H1 (cell line): ENCODE measurements at regions not wholly inside any gene's neighbourhood (a gene's known extent, or its start where the extent isn't known, plus 50 kb on each side); places are given as distances from the start of the nearest gene placed in this dataset.

ENCODE experiments used
- BCL11A ChIP-seq, 2 experiments: IDR thresholded peaks; one replicate each; pipeline ENCODE4 v1.6.1; 2011; ENCODE audit warnings: low read depth in 2 of 2, low read length in 2 of 2, mild to moderate bottlenecking in 2 of 2
- EZH2 ChIP-seq: fragments of 200-600 bp; sonication (generic); IDR thresholded peaks from 2 replicates; pipeline ENCODE4 v1.7.1; 2012; ENCODE audit warnings: low read depth, mild to moderate bottlenecking, moderate library complexity, low read length, inconsistent platforms; ENCODE audit not compliant: severe bottlenecking
- JUND ChIP-seq: IDR thresholded peaks from 2 replicates; pipeline ENCODE4 v1.6.1; 2011; ENCODE audit warnings: mild to moderate bottlenecking, improper control_type of control experiment, low read length
- POLR2A ChIP-seq, 2 experiments: IDR thresholded peaks; 1 replicate in 1 of 2; 2 replicates in 1 of 2; pipeline ENCODE4 v1.6.1; 2011; ENCODE audit warnings: low read depth in 2 of 2, low read length in 2 of 2, mild to moderate bottlenecking in 2 of 2; ENCODE audit errors: control extremely low read depth in 1 of 2
- POLR2AphosphoS5 ChIP-seq: IDR thresholded peaks from 2 replicates; pipeline ENCODE4 v1.6.1; 2011; ENCODE audit warnings: low read depth, low read length
- RAD21 ChIP-seq, 2 experiments: IDR thresholded peaks in 1 of 2; conservative IDR thresholded peaks in 1 of 2; 2 replicates each; pipeline ENCODE4 v1.6.1; 2011; ENCODE audit warnings: low read depth in 2 of 2, low read length in 2 of 2, improper control_type of control experiment in 1 of 2, inconsistent platforms in 1 of 2, mild to moderate bottlenecking in 1 of 2, moderate library complexity in 1 of 2
- SIN3A ChIP-seq, 2 experiments: IDR thresholded peaks in 1 of 2; conservative IDR thresholded peaks in 1 of 2; 2 replicates each; pipeline ENCODE4 v1.6.1; 2011 to 2012; ENCODE audit warnings: low read length in 2 of 2, improper control_type of control experiment in 1 of 2, low read depth in 1 of 2, mild to moderate bottlenecking in 1 of 2
- SIX5 ChIP-seq: IDR thresholded peaks from 2 replicates; pipeline ENCODE4 v1.6.1; 2011; ENCODE audit warnings: mild to moderate bottlenecking, low read depth, low read length
- TBP ChIP-seq: IDR thresholded peaks from 2 replicates; pipeline ENCODE4 v1.6.1; 2011; ENCODE audit warnings: low read depth, low read length, improper control_type of control experiment
- TF ChIP-seq, protein P1 (sequence below), 3 experiments: IDR thresholded peaks; 1 replicate in 2 of 3; 2 replicates in 1 of 3; pipeline versions ENCODE4 v1.5.1 to v1.6.1; 2011; ENCODE audit warnings: low read length in 3 of 3, mild to moderate bottlenecking in 3 of 3, inconsistent platforms in 2 of 3, low read depth in 1 of 3, moderate library complexity in 1 of 3; ENCODE audit not compliant: insufficient read depth in 1 of 3; ENCODE audit errors: control extremely low read depth in 1 of 3

DNA sequence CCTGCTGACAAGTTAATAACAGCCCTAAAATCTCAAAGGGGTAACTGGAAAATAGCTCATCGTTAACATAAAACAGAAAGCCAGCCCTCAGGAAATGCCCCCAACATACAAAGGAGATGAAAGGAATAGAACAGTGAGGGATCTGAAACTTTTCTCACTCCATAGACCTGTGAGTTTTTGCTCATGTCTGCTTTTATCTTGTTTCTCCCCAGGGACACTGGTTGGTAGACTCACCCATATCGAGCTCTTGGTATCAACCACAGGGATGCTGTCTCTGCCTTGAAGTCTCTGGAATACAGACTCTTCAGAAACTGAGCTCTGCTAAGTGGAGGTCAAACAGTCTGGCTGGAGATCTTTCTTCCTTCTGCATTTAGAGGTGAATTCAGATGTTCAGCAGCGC is 77.4 kb upstream of the CAMK1G start:
- no peak for TF ChIP-seq RAD21 (IDR thresholded peaks at IDR 0.05 in 1 of 2, conservative IDR thresholded peaks at IDR 0.05 in 1 of 2; ENCODE audit: low read depth in 2 of 2, low read length in 2 of 2)
- TF ChIP-seq, protein P1, sequence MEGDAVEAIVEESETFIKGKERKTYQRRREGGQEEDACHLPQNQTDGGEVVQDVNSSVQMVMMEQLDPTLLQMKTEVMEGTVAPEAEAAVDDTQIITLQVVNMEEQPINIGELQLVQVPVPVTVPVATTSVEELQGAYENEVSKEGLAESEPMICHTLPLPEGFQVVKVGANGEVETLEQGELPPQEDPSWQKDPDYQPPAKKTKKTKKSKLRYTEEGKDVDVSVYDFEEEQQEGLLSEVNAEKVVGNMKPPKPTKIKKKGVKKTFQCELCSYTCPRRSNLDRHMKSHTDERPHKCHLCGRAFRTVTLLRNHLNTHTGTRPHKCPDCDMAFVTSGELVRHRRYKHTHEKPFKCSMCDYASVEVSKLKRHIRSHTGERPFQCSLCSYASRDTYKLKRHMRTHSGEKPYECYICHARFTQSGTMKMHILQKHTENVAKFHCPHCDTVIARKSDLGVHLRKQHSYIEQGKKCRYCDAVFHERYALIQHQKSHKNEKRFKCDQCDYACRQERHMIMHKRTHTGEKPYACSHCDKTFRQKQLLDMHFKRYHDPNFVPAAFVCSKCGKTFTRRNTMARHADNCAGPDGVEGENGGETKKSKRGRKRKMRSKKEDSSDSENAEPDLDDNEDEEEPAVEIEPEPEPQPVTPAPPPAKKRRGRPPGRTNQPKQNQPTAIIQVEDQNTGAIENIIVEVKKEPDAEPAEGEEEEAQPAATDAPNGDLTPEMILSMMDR (IDR thresholded peaks at IDR 0.05; ENCODE audit: control extremely low read depth in 1 of 3, insufficient read depth in 1 of 3, low read depth in 1 of 3, low read length in 3 of 3): no peak
- no peak for TF ChIP-seq BCL11A (IDR thresholded peaks at IDR 0.05; ENCODE audit: low read depth in 2 of 2, low read length in 2 of 2)
- TF ChIP-seq SIX5: no peak
- no peak for TF ChIP-seq JUND
- no peak for TF ChIP-seq EZH2
- TF ChIP-seq TBP: no peak
- TF ChIP-seq POLR2AphosphoS5: no peak
- TF ChIP-seq SIN3A (conservative IDR thresholded peaks at IDR 0.05 in 1 of 2, IDR thresholded peaks at IDR 0.05 in 1 of 2; ENCODE audit: low read depth in 1 of 2, low read length in 2 of 2): no peak
- no peak for TF ChIP-seq POLR2A (IDR thresholded peaks at IDR 0.05; ENCODE audit: control extremely low read depth in 1 of 2, low read depth in 2 of 2, low read length in 2 of 2)
